Caco-2 (cell line): ENCODE measurements at regions not wholly inside any gene's neighbourhood (a gene's known extent, or its start where the extent isn't known, plus 50 kb on each side); places are given as distances from the start of the nearest gene placed in this dataset.
A peak's percentile ranks its signal among the peaks of the same experiment; 100 is the strongest.

Source experiments
- BruUV-seq: library from RNA; stranded (reverse); fragments of 400-500 nt; replicated peaks from 2 replicates; lab custom pipeline; 2021; lab: Mats Ljungman, UMichigan
- CTCF ChIA-PET: fragments of 300-600 bp; sonication (Branson Sonifier 250); formaldehyde crosslinking; loops from one replicate; lab custom pipeline; 2022; ENCODE audit warnings: antibody characterized with exemption; lab: Charles Lee
- POLR2A ChIA-PET: fragments of 300-600 bp; sonication (Branson Sonifier 250); formaldehyde crosslinking; loops from one replicate; lab custom pipeline; 2022; ENCODE audit warnings: antibody characterized with exemption; lab: Charles Lee
- DNase-seq, 2 experiments: peaks; one replicate each; pipeline versions ENCODE4 v3.0.0 to v3.0.0-alpha.2; 2020 to 2022
- H3K27me3 ChIP-seq: replicated peaks from 2 replicates; pipeline ENCODE4 v1.6.0; 2011; ENCODE audit warnings: low read length; ENCODE audit not compliant: control insufficient read depth, insufficient read depth
- H3K36me3 ChIP-seq: 2 replicates; pipeline ENCODE4 v1.5.1; 2011; ENCODE audit warnings: low read length; ENCODE audit not compliant: control insufficient read depth, insufficient read depth
- H3K4me1 ChIP-seq: fragments of 250-450 bp; sonication (Bioruptor Pico); 2 replicates; pipeline ENCODE4 v1.5.1; 2020; ENCODE audit warnings: mild to moderate bottlenecking
- H3K4me3 ChIP-seq: 2 replicates; pipeline ENCODE4 v1.5.1; 2011; ENCODE audit warnings: low read depth, mild to moderate bottlenecking, control low read depth, low read length
- H3K9me3 ChIP-seq: fragments of 250-450 bp; sonication (Bioruptor Pico); 2 replicates; pipeline ENCODE4 v1.5.1; 2020; ENCODE audit warnings: mild to moderate bottlenecking, moderate library complexity
- H3K27ac Mint-ChIP-seq: one replicate; pipeline ENCODE4 v1.8.0; 2022; ENCODE audit warnings: mixed read lengths; ENCODE audit not compliant: unreplicated experiment
- H3K27me3 Mint-ChIP-seq: one replicate; pipeline ENCODE4 v1.8.0; 2022; ENCODE audit warnings: mixed read lengths; ENCODE audit not compliant: insufficient read depth, unreplicated experiment
- H3K36me3 Mint-ChIP-seq: one replicate; pipeline ENCODE4 v1.8.0; 2022; ENCODE audit warnings: mild to moderate bottlenecking, mixed read lengths; ENCODE audit not compliant: insufficient read depth, unreplicated experiment
- H3K4me1 Mint-ChIP-seq: one replicate; pipeline ENCODE4 v1.8.0; 2022; ENCODE audit warnings: low read depth, mixed read lengths; ENCODE audit not compliant: unreplicated experiment
- H3K4me3 Mint-ChIP-seq: one replicate; pipeline ENCODE4 v1.8.0; 2022; ENCODE audit warnings: mild to moderate bottlenecking, moderate library complexity, mixed read lengths; ENCODE audit not compliant: unreplicated experiment
- H3K9me3 Mint-ChIP-seq: one replicate; pipeline ENCODE4 v1.8.0; 2022; ENCODE audit warnings: mixed read lengths; ENCODE audit not compliant: unreplicated experiment
- CTCF ChIP-seq, 2 experiments: fragments of 200-600 bp in 1 of 2; IDR thresholded peaks; 1 replicate in 1 of 2; 2 replicates in 1 of 2; pipeline versions ENCODE4 v1.5.1 to v1.8.0; 2011 to 2022; ENCODE audit warnings: antibody characterized with exemption in 1 of 2, control low read depth in 1 of 2, inconsistent platforms in 1 of 2, low read depth in 1 of 2, low read length in 1 of 2, mild to moderate bottlenecking in 1 of 2, moderate library complexity in 1 of 2; ENCODE audit not compliant: insufficient read depth in 1 of 2, severe bottlenecking in 1 of 2, unreplicated experiment in 1 of 2
- intact Hi-C: fragments of 100-400 bp; cut with micrococcal nuclease; formaldehyde crosslinking; loops from one replicate; pipeline ENCODE4 v1.10.0; 2022; ENCODE audit not compliant: unreplicated experiment

GRCh38 chr11:11164334-11164690, 188.7 kb downstream of the CSNK2A3 start:
- CTCF ChIA-PET: interaction anchor here (1.3 kb wide), 1 partner anchor 136 kb away, joined by 4 read pairs; no protein-coding TSS in a partner anchor
- Mint-ChIP-seq H3K4me3 (no peak overlapping the region), H3K27me3 (peaks cover 3% of the 10 kb centered on the region), H3K4me1 (peaks cover 10% of the 10 kb centered on the region), H3K27ac (no peak overlapping the region), H3K36me3 (no peaks in the 10 kb centered on the region), H3K9me3 (no peaks in the 10 kb centered on the region)
- Histone ChIP-seq H3K4me1 (peaks cover 4% of the 10 kb centered on the region; the same call in 1 of the 2 replicates), H3K4me3 (no peak overlapping the region), H3K36me3 (no peaks in the 10 kb centered on the region), H3K27me3 (0 out of 2 replicates have a peak, but pooled peaks cover 1% of the 10 kb centered on the region), H3K9me3 (no peaks in the 10 kb centered on the region; the same call in 1 of the 2 replicates)
- no TSS peak for BruUV-seq
- DNase-seq: no peak
- TF ChIP-seq CTCF (IDR thresholded peaks at IDR 0.05; ENCODE audit: insufficient read depth in 1 of 2, low read depth in 1 of 2, low read length in 1 of 2, severe bottlenecking in 1 of 2, unreplicated experiment in 1 of 2): no peak
- intact Hi-C loops: no loop called here
- POLR2A ChIA-PET: no interaction called here

- peaks cover 4% of the 10 kb centered on the region; the same call in 1 of the 2 replicates for H3K4me1 ChIP-seq
- no peaks in the 10 kb centered on the region; the same call in 1 of the 2 replicates for H3K9me3 ChIP-seq
- no peaks in the 10 kb centered on the region for H3K36me3 Mint-ChIP-seq
- no peaks in the 10 kb centered on the region for H3K36me3 ChIP-seq
- no peak for DNase-seq
- H3K27me3 ChIP-seq: 0 out of 2 replicates have a peak, but pooled peaks cover 1% of the 10 kb centered on the region
- H3K4me3 ChIP-seq: no peak overlapping the region
- no peak for TF ChIP-seq CTCF (IDR thresholded peaks at IDR 0.05; ENCODE audit: insufficient read depth in 1 of 2, low read depth in 1 of 2, low read length in 1 of 2, severe bottlenecking in 1 of 2, unreplicated experiment in 1 of 2)
- intact Hi-C loops: no loop called here
- no peak overlapping the region for H3K27ac Mint-ChIP-seq
- H3K9me3 Mint-ChIP-seq: no peaks in the 10 kb centered on the region
- ChIA-PET CTCF (interaction anchor here (1.0 to 1.3 kb wide), 2 partner anchors 85 to 136 kb away, joined by 3 to 4 read pairs; no protein-coding TSS in a partner anchor), POLR2A (no interaction called here)
- peaks cover 3% of the 10 kb centered on the region for H3K27me3 Mint-ChIP-seq
- H3K4me3 Mint-ChIP-seq: no peak overlapping the region
- no TSS peak for BruUV-seq
- H3K4me1 Mint-ChIP-seq: peaks cover 10% of the 10 kb centered on the region
These were observed 189.2 kb downstream of the CSNK2A3 start for GRCh38 chr11:11163669-11164333.

- Histone ChIP-seq H3K4me3 (no peak overlapping the region), H3K27me3 (0 out of 2 replicates have a peak, but pooled peaks cover 1% of the 10 kb centered on the region), H3K36me3 (no peaks in the 10 kb centered on the region), H3K4me1 (peaks cover 4% of the 10 kb centered on the region; the same call in 1 of the 2 replicates), H3K9me3 (no peaks in the 10 kb centered on the region; the same call in 1 of the 2 replicates)
- peak; percentile 35 to 41 for TF ChIP-seq CTCF (IDR thresholded peaks at IDR 0.05; ENCODE audit: insufficient read depth in 1 of 2, low read depth in 1 of 2, low read length in 1 of 2, severe bottlenecking in 1 of 2, unreplicated experiment in 1 of 2)
- H3K4me1 Mint-ChIP-seq: peaks cover 10% of the 10 kb centered on the region
- H3K36me3 Mint-ChIP-seq: no peaks in the 10 kb centered on the region
- H3K27me3 Mint-ChIP-seq: peaks cover 3% of the 10 kb centered on the region
- H3K4me3 Mint-ChIP-seq: no peak overlapping the region
- intact Hi-C loops: no loop called here
- BruUV-seq: no TSS peak
- H3K9me3 Mint-ChIP-seq: no peaks in the 10 kb centered on the region
- DNase-seq: peak; percentile 43 to 51
- ChIA-PET POLR2A (no interaction called here), CTCF (interaction anchor here (1.0 to 1.3 kb wide), 2 partner anchors 85 to 135 kb away, joined by 3 to 4 read pairs; no protein-coding TSS in a partner anchor)
- no peak overlapping the region for H3K27ac Mint-ChIP-seq
These were observed 189.8 kb downstream of the CSNK2A3 start for GRCh38 chr11:11163236-11163635.
